HepG2 (cell line): ENCODE measurements at regions not wholly inside any gene's neighbourhood (a gene's known extent, or its start where the extent isn't known, plus 50 kb on each side); places are given as distances from the start of the nearest gene placed in this dataset.

Experiments
- ATAC-seq: fragments of 200-7000 bp; cut with Tn5 transposase; 3 replicates; pipeline ENCODE4 v1.9.1; 2020; ENCODE audit warnings: mild to moderate bottlenecking, moderate library complexity
- BruUV-seq: library from RNA; stranded (reverse); fragments of 400-500 nt; replicated peaks from 2 replicates; lab custom pipeline; 2021; lab: Mats Ljungman, UMichigan
- CTCF ChIA-PET: fragments of 300-600 bp; formaldehyde crosslinking; extraction: SDS; loops from one replicate; lab custom pipeline; 2021; ENCODE audit warnings: low total read pairs, inconsistent platforms, low intra/inter-chr PET ratio; lab: Yijun Ruan, JAX
- POLR2A ChIA-PET: fragments of 350-600 bp; sonication (Branson Sonifier 250); formaldehyde crosslinking; loops from one replicate; lab custom pipeline; 2020; ENCODE audit warnings: antibody characterized with exemption, inconsistent platforms; lab: Yijun Ruan, JAX
- DNase-seq: peaks from one replicate; pipeline ENCODE4 v3.0.0-alpha.2; 2015; ENCODE audit warnings: low spot score
- FAIRE-seq: peaks from 3 replicates; lab custom pipeline; 2011; peaks lifted over from hg19 to GRCh38; lab: Jason Lieb, UNC
- H2AFZ ChIP-seq: one replicate; pipeline ENCODE4 v1.6.1; 2011; ENCODE audit warnings: low read length, inconsistent platforms
- H3K27ac ChIP-seq: fragments of 300-600 bp; 3 replicates; pipeline ENCODE4 v1.8.0; 2011; ENCODE audit warnings: mixed run types, mild to moderate bottlenecking, mixed read lengths, low read length, inconsistent platforms; ENCODE audit not compliant: insufficient read depth; ENCODE audit errors: extremely low read length
- H3K27me3 ChIP-seq, 2 experiments: fragments of 200-600 bp in 1 of 2; 2 replicates in 1 of 2; 3 replicates in 1 of 2; pipeline versions ENCODE4 v1.6.0 to v1.8.0; 2011; ENCODE audit warnings: low read length in 2 of 2, mild to moderate bottlenecking in 2 of 2, moderate library complexity in 2 of 2, inconsistent platforms in 1 of 2; ENCODE audit not compliant: insufficient read depth in 2 of 2, control insufficient read depth in 1 of 2
- H3K36me3 ChIP-seq, 2 experiments: fragments of 200-600 bp in 1 of 2; replicated peaks in 1 of 2; 2 replicates in 1 of 2; 3 replicates in 1 of 2; pipeline versions ENCODE4 v1.5.1 to v1.8.0; 2011; ENCODE audit warnings: low read length in 2 of 2, inconsistent platforms in 1 of 2; ENCODE audit not compliant: insufficient read depth in 2 of 2, control insufficient read depth in 1 of 2
- H3K4me1 ChIP-seq: 2 replicates; pipeline ENCODE4 v1.5.1; 2012; ENCODE audit warnings: low read length, inconsistent platforms; ENCODE audit not compliant: insufficient read depth
- H3K4me2 ChIP-seq: 2 replicates; pipeline ENCODE4 v1.6.0; 2011; ENCODE audit warnings: low read depth, low read length, inconsistent platforms
- H3K4me3 ChIP-seq, 3 experiments: fragments of 200-600 bp in 1 of 3; sonication (generic), shearing (Covaris generic) in 1 of 3; replicated peaks in 1 of 3; 2 replicates each; pipeline ENCODE4 v1.5.1; 2011 to 2016; ENCODE audit warnings: low read length in 3 of 3, inconsistent platforms in 2 of 3, low read depth in 2 of 3, mild to moderate bottlenecking in 2 of 3, control low read depth in 1 of 3, mixed read lengths in 1 of 3; ENCODE audit not compliant: insufficient read depth in 1 of 3
- H3K79me2 ChIP-seq: one replicate; pipeline ENCODE4 v1.6.1; 2011; ENCODE audit warnings: low read length, inconsistent platforms; ENCODE audit not compliant: insufficient read depth
- H3K9ac ChIP-seq: 2 replicates; pipeline ENCODE4 v1.6.0; 2011; ENCODE audit warnings: mild to moderate bottlenecking, low read depth, low read length, inconsistent platforms; ENCODE audit not compliant: insufficient read depth
- H3K9me3 ChIP-seq: 2 replicates; pipeline ENCODE4 v1.5.1; 2012; ENCODE audit warnings: mild to moderate bottlenecking, low read length
- H4K20me1 ChIP-seq: 2 replicates; pipeline ENCODE4 v1.6.0; 2011; ENCODE audit warnings: inconsistent platforms, mild to moderate bottlenecking, low read length, moderate library complexity; ENCODE audit not compliant: insufficient read depth
- FUBP1 ChIP-seq: sonication (generic); formaldehyde crosslinking; IDR thresholded peaks from 2 replicates; pipeline ENCODE4 v1.5.1; 2020; ENCODE audit warnings: missing genetic modification reagents, mild to moderate bottlenecking, borderline replicate concordance
- POGK ChIP-seq: sonication (generic); formaldehyde crosslinking; conservative IDR thresholded peaks from 2 replicates; pipeline ENCODE4 v1.8.0; 2022; ENCODE audit warnings: mild to moderate bottlenecking, moderate library complexity, missing genetic modification reagents
- SETDB1 ChIP-seq: sonication (generic); formaldehyde crosslinking; IDR thresholded peaks from 2 replicates; pipeline ENCODE4 v1.5.1; 2020; ENCODE audit warnings: missing genetic modification reagents, mild to moderate bottlenecking, borderline replicate concordance
- ZFX ChIP-seq: sonication (generic); formaldehyde crosslinking; IDR thresholded peaks from 2 replicates; pipeline ENCODE4 v1.4.0; 2020; ENCODE audit warnings: mild to moderate bottlenecking, low read depth, missing genetic modification reagents, moderate library complexity
- ZNF235 ChIP-seq: sonication (generic); formaldehyde crosslinking; IDR thresholded peaks from 2 replicates; pipeline ENCODE4 v1.8.1; 2023; ENCODE audit warnings: mild to moderate bottlenecking, missing genetic modification reagents, borderline replicate concordance
- ZNF251 ChIP-seq: sonication (generic); formaldehyde crosslinking; IDR thresholded peaks from 2 replicates; pipeline ENCODE4 v1.9.0; 2021; ENCODE audit warnings: mild to moderate bottlenecking, missing genetic modification reagents
- ZNF326 ChIP-seq: sonication (generic); formaldehyde crosslinking; IDR thresholded peaks from 2 replicates; pipeline ENCODE4 v1.4.0; 2020; ENCODE audit warnings: missing genetic modification reagents, borderline replicate concordance
- ZNF639 ChIP-seq: conservative IDR thresholded peaks from 2 replicates; pipeline ENCODE4 v1.6.1; 2018; ENCODE audit warnings: missing genetic modification reagents
- ZNF776 ChIP-seq: sonication (generic); formaldehyde crosslinking; IDR thresholded peaks from 2 replicates; pipeline ENCODE4 v1.4.0; 2020; ENCODE audit warnings: mild to moderate bottlenecking, missing genetic modification reagents
- ZSCAN12 ChIP-seq: sonication (generic); formaldehyde crosslinking; IDR thresholded peaks from 2 replicates; pipeline ENCODE4 v1.9.0; 2021; ENCODE audit warnings: mild to moderate bottlenecking, missing genetic modification reagents
- WGBS: methylation state at CpG from one replicate; pipeline ENCODE4 v1.1.6; 2017; ENCODE audit warnings: low lambda C conversion rate; 5-methylcytosine and 5-hydroxymethylcytosine counted together
- in situ Hi-C: cut with HindIII; loops from 2 replicates; pipeline ENCODE4 v1.10.0; 2017; ENCODE audit warnings: low pct_unique_long_range_greater_than_20kb; ENCODE audit not compliant: extremely low pct_ligation_motif_present
- intact Hi-C: fragments of 100-400 bp; cut with micrococcal nuclease; formaldehyde crosslinking; loops from one replicate; pipeline ENCODE4 v1.10.0; 2022; ENCODE audit not compliant: unreplicated experiment

DNA sequence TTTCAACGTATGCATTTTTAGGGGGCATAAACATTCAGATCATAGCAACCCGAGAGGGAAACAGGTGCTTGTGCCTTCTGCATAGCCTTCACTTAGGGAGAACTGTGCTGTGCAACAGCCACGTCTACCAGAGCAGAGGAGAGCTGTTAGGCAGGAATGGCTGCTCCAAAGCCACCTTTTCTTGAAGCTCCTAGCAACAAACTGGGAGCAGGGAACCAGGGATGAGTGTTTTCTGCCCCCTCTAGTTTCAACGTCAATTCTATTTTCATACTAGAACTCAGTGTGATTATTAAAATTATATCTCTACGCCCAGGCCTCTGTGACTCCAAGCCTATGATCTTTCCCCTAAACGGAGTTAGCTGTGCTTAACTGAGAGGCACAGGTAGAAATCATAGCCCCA lies 290.0 kb downstream of the HAPSTR1 start:
- DNase-seq (no peak), FAIRE-seq (no peak), ATAC-seq (no peak)
- H3K4me3 ChIP-seq, result no peak overlapping the region
- H3K9me3 ChIP-seq, result no peaks in the 10 kb centered on the region
- in situ Hi-C loops (no loop called here), intact Hi-C loops (no loop called here)
- no peak overlapping the region for H3K4me2 ChIP-seq
- H3K79me2 ChIP-seq, result no peaks in the 10 kb centered on the region
- H3K27me3 ChIP-seq, result peaks cover 1 to 3% of the 10 kb centered on the region in 2 experiments; a peak in 1 of 5 replicates
- BruUV-seq, result no TSS peak
- 2% methylated on average over 6 of the region's 6 CpGs for WGBS
- H3K27ac ChIP-seq, result no peak overlapping the region
- no peak overlapping the region for H3K9ac ChIP-seq
- H3K4me1 ChIP-seq, result peaks cover 8% of the 10 kb centered on the region; the same call in 1 of the 2 replicates
- ChIA-PET CTCF (no interaction called here), POLR2A (no interaction called here)
- TF ChIP-seq ZFX, result no peak
- TF ChIP-seq ZSCAN12, result no peak
- no peak for TF ChIP-seq POGK (CRISPR knock-in tag)
- TF ChIP-seq ZNF235, result no peak
- H2AFZ ChIP-seq, result no peak overlapping the region
- no peaks in the 10 kb centered on the region for H4K20me1 ChIP-seq
- no peaks in the 10 kb centered on the region for H3K36me3 ChIP-seq

DNA sequence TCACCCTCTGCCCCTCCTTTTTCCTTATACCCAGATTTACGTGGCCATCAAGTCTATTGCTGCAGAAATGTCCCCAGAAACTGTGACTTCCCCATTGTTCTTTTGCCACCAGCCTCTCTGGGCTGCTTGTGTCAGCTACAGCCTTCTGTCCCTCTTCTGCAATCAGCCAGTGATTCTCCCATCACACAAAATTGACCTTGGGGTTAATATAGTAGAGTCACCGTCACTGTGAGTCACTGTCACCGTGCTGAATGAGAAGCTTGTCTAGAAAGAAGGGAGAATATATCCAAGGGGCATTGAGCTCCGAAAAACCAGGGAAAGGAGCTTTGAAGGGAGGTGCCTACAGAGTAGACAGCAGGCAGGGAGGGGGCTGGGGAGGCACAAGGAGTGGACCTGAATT lies 290.5 kb downstream of the HAPSTR1 start:
- Histone ChIP-seq H3K27ac (no peak overlapping the region), H3K4me1 (peaks cover 8% of the 10 kb centered on the region; the same call in 1 of the 2 replicates), H3K9ac (no peak overlapping the region), H4K20me1 (no peaks in the 10 kb centered on the region), H3K4me2 (no peak overlapping the region), H3K79me2 (no peaks in the 10 kb centered on the region), H3K9me3 (peaks cover 2% of the 10 kb centered on the region; the same call in 1 of the 2 replicates), H3K4me3 (no peak overlapping the region), H3K27me3 (peaks cover 1 to 3% of the 10 kb centered on the region in 2 experiments; a peak in 1 of 5 replicates), H3K36me3 (no peaks in the 10 kb centered on the region), H2AFZ (no peak overlapping the region)
- ChIA-PET CTCF (no interaction called here), POLR2A (no interaction called here)
- no peak for DNase-seq
- no peak for TF ChIP-seq FUBP1
- TF ChIP-seq ZNF639 (CRISPR knock-in tag), result no peak
- no peak for TF ChIP-seq ZNF326 (CRISPR knock-in tag)
- no peak for TF ChIP-seq SETDB1 (CRISPR knock-in tag)
- TF ChIP-seq ZNF251, result no peak
- no peak for TF ChIP-seq ZNF776 (CRISPR knock-in tag)
- in situ Hi-C loops, result no loop called here
- intact Hi-C loops, result no loop called here
- ATAC-seq, result no peak
- FAIRE-seq, result no peak
- no TSS peak for BruUV-seq
- 4% methylated on average over 4 of the region's 4 CpGs for WGBS
